NCI-H2107 treated with DMSO at 0.1 percent for 48 hours (cell line): ENCODE measurements at regions not wholly inside any gene's neighbourhood (a gene's known extent, or its start where the extent isn't known, plus 50 kb on each side); places are given as distances from the start of the nearest gene placed in this dataset.

Source experiments
- DNase-seq: peaks from one replicate; lab custom pipeline; 2025; ENCODE audit not compliant: unreplicated experiment; lab: John Stamatoyannopoulos, UW

- DNase-seq: no peak
These were observed 232.7 kb downstream of the KLF12 start for GRCh38 chr13:73901324-73902068.

GRCh38 chr13:73900591-73900990, 233.6 kb downstream of the KLF12 start:
- no peak for DNase-seq

- no peak for DNase-seq
These were observed 235.3 kb downstream of the KLF12 start for GRCh38 chr13:73898899-73899298.

- no peak for DNase-seq
These were observed 235.9 kb downstream of the KLF12 start for GRCh38 chr13:73898276-73898675.

GRCh38 chr13:73894995-73895571, 239.1 kb downstream of the KLF12 start:
- DNase-seq: no peak

DNA sequence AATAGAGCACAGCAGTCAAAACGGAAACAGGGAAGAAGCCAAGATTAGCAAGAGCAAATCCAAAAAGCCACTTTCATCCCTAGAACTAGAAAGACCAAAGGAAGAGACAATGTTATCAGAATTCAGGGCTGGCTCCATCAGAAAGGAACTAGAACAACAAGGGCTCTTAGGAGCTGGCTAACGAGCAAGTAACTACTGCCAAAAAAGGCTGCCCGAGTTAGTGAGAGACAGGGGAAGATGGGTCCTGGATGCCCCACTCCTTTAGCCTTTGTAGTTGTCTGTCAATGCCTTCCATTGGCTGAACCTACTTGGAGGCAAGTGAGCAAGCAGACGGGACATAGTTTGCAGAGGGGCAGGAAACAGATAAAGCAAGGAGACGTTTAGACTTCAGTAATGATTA, 240.4 kb downstream of the KLF12 start:
- DNase-seq: no peak

GRCh38 chr13:73891805-73892204, 242.4 kb downstream of the KLF12 start:
- DNase-seq: no peak

DNA sequence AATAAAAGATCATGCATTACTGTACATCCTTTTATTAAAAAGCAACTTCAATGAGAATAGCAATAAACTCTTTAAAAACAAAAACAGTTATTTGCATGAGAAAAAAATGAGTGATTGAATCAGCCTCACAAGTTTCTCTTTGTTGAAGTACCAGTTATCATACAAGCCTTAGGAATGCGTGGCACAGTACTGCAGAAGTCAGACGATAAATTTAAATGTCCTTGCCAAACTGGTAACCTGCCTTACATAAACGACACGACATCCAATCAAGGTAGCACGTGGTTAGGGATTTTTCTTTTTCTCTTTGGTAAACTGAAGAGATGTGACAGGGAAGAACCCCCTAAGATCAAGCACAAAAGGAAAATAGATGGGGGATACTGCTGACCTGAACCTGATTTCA, 251.0 kb downstream of the KLF12 start:
- no peak for DNase-seq

GRCh38 chr13:73880365-73880764, 253.8 kb downstream of the KLF12 start:
- DNase-seq: no peak

DNA sequence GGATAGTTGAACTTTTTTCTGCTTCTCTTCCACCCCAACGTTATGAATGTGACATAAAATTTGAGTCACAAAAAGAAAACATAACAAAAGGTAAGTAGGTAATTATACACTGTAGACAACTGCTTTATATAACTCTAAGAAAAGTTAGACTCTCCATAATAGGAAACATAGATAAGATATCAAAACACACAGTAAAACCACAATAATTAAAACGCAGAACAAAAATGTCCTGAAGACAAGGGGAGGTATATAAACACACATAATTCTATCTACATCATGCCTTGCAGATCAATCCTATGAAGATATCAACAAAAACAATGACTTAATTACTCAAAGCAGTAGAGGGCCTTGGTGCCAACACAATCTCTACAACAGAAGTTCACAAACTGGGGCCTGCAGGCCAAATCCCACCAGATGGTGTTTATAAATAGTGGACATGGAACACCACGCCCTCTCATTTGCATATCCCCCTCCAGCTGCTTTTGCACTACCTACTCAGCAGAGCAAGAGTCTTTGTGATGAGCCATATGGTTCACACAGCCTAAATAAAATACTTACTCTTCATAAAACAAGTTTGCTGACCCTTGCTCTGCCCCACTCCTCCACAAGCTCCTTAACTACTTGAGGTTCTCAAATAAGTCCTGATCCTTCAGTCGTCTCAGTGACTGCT, 254.7 kb downstream of the KLF12 start:
- no peak for DNase-seq

- no peak for DNase-seq
These were observed 256.8 kb downstream of the KLF12 start for GRCh38 chr13:73877399-73877798.

- no peak for DNase-seq
These were observed 257.9 kb downstream of the KLF12 start for GRCh38 chr13:73876323-73876722.

- DNase-seq: no peak
These were observed 260.0 kb downstream of the KLF12 start for GRCh38 chr13:73873940-73874830.

DNA sequence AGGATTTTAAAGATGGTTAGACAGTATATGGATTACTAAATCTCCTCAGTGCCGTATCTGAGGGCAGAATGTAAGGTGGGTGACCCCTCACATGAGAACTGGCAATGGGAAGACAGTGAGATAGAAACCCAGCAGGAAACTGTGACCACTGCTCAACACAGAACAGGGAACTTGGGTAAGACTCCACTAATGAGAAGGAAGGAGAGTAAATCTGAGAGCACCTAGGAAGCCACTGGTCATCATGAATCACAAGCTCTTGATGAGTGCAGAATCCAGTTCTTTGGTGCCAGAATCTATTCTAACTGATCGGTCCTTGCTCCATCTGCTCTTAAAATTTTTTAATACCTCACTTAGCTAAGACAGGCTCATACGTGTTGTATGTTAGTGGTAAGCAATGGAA, 261.8 kb downstream of the KLF12 start:
- DNase-seq: no peak

DNA sequence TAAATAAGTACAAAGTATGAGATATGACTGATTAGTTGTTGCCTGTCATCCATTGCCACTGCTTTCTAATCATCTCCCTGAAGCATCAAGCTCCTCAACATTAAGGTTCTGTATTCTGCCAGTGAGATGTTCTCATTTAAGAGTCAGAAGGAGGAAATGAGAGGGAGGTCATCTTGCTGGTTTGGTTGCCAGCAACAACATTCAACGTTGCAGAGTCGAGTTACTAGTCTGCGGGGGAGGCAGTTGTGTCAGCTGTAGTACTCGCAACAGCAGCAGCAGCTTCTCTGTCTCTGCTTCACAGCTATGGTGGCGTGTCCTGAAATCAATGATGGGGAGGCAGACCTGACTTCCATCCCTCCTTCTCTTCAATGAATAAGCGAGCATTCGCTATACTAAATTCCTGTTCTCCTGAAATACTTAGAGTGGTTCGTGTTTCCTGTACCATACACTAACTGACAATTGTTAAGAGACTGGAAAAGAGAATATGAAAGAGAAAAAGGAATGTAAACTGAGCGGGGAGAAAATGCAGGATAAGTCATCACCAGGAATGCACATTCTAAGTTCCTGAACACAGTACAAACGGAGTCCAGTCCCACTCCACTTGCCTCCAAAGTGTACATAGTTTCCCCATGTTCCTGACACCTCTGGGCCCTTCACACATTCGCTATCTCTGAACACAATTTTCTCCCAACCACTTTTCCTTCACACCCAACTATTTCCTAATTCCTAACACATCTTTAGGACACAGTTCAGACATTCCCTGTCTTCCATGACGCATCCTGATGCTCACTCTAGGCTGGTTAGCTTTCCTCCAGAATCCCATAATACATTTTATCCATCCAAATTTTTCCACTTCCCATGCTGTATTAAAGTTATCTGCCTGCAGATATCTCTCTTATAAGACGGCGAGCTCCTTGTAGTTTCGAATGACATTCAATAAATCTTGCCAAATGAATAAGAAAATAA, 263.0 kb downstream of the KLF12 start:
- no peak for DNase-seq

GRCh38 chr13:73870036-73870741, 264.0 kb downstream of the KLF12 start:
- no peak for DNase-seq

GRCh38 chr13:73865027-73865426, 269.2 kb downstream of the KLF12 start:
- DNase-seq: no peak

- DNase-seq: no peak
These were observed 273.1 kb downstream of the KLF12 start for GRCh38 chr13:73861136-73861535.

DNA sequence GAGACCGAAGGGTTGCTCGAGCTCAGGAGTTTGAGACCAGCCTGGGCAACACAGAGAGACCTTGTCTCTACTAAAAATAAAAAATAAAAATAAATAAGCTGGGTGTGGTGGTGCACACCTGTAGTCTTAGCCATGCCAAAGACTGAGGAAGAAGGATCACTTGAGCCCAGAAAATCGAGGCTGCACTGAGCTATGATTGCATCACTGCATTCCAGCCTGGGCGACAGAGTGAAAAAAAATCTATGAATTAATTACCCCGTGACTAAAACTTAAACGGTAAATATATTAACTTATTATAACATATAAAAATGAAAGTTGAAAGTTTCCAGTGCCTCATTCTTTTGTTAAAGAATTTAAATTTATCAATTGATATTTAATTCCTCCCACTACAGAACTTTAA, 273.7 kb downstream of the KLF12 start:
- DNase-seq: no peak

GRCh38 chr13:73859841-73860240, 274.4 kb downstream of the KLF12 start:
- DNase-seq: no peak
